Activated T-cell treated with anti-CD3 and anti-CD28 coated beads for 1 hour (primary cell): ENCODE measurements at regions not wholly inside any gene's neighbourhood (a gene's known extent, or its start where the extent isn't known, plus 50 kb on each side); places are given as distances from the start of the nearest gene placed in this dataset.

Experiments used
- DNase-seq: peaks from one replicate; pipeline ENCODE4 v3.0.0-alpha.2; 2020; ENCODE audit warnings: low read depth

DNA sequence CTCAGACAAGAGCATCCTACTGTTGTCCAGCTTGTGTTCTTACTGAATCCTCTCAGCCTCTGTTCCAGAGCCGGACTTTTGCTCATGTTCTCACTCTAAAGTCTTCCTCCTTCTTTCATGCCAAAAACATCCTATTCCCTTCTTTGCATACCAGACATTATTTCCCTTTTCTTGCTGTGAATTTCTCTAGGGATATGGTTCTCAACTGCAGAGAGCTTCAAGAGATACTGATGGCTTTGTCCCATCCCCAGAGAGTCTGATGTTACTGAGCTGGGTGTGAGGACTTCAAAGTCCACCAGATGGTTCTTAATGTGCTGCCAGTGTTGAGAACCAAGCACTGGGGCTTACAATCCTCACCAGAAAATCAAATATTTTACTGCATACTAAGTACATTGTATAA is 98.6 kb upstream of the FER start:
- no peak for DNase-seq

DNA sequence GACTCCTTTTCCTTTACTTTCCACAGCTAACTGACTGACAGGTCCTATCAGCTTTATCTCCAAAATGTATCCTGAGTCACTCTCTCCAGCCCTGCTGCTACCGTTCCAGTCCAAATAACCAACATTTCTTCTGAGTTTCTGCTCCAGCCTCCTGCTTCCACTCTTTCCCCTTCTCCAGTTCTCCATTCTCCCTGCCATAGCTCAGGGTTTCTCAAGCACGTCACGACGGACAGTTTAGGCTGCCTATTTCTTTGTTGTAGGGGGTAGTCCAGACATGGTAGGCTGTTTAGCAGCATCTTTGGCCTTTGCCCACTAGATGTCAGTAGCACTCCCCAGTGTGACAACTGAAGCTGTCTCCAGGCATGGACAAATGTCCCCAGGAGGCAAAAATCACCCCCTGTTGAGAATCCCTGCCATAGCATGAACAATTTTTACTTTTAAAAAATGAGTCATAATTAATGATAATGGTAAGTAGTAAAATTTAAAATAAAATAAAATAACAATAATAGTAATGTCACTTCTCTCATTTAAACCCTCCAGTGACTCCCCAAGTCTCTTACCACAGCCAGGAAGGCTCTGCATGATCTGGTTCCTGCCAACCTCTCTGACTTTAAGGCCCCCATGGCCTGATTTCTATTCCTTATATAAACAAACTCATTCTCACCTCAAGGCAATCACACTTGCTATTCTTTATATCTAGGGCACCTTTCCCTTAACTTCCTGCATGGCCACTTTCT is 105.4 kb upstream of the FER start:
- peak; percentile 19 for DNase-seq

DNA sequence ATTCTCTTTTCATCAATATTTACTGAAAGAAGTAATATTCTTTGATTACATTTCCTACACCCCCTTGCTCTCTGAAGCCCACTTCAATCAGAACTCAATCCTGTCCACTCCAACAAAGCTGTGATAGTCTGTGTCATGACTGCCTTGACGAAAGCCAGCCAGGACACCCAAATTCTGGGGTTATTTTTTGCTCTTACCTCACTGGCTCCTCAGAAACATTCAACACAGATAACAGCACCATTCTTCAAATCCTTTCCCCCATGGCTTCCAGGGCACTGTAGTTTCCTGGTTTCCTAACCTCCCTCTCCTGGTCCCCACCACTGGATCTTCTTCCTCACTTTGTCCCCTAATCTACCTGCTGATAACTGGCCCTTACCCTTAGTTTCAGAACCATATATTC is 106.1 kb upstream of the FER start:
- no peak for DNase-seq

- no peak for DNase-seq
Measured at GRCh38 chr5:108639366-108639765, 108.3 kb upstream of the FER start.

DNA sequence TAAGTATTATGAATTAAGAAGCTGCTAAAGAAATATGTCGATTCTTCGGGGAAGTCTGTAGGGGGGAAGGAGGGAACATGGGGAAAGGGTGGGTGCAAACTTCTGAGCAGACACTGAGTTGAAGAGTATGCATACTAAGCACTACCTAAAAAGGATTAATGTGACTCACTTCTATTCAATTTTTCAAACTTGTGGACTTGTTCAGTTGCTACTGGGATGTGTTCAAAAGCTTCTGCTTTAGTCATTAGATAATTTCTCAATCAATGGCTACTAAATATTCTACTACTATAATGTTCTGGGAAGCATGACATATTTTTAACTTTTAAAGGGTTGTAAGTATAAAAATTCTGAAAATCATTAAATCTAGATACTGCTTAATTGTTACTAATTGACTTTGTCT is 109.7 kb upstream of the FER start:
- DNase-seq = no peak

DNA sequence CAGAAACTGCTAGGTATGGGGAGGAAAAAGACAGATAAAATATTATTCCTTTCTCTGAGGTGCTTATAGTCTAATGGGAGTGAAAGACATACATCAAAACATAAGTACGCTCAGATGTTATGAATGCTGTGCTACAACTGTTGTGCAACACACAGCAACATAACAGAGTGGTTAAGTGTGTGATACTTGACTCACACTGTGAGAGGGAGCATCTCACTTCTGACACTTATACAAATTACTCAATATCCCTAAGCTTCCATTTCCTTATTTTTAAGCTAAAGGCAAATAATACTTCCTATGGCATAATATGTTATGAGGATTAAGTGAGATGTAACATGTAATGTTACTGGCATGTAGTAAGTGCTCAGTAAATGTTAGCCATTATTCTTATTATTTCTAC is 110.6 kb upstream of the FER start:
- DNase-seq = no peak

GRCh38 chr5:108636135-108636853 is 111.4 kb upstream of the FER start:
- no peak for DNase-seq

DNA sequence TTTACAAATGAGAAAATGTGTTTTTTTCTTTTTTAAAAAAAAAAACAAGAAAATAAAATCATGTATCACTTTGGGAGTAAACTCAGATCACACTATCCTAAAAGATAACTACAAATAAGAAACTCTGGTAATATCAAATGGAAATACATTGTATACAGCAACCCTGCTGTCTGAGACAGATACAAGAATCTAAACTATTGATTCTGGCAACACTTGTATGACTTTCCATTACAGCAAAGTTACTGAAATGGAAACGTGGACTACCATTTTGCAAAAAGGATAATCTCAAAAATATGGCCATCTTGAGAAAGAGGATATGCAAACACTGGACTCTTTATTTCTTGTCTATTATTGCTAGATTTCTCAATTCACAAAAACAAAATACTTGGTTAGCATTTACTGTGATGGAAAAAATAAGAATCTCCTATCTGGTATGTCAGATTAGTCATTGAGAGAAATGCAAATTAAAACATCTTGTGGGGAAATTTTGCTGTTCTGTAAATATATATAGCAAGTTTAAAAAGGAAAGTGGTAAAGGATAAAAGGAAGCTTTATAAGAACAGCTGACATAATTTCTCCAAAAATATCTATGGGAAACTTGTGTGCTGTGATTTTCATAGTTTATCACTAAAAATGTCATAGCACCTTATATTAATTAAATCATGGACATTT is 112.9 kb upstream of the FER start:
- DNase-seq = no peak

- DNase-seq = no peak
Measured at GRCh38 chr5:108634010-108634616, 113.6 kb upstream of the FER start.

GRCh38 chr5:108629779-108630528 is 117.7 kb upstream of the FER start:
- DNase-seq = no peak

GRCh38 chr5:108625654-108626053 is 122.0 kb upstream of the FER start:
- DNase-seq = no peak

GRCh38 chr5:108623826-108624225 is 123.9 kb upstream of the FER start:
- DNase-seq = no peak

DNA sequence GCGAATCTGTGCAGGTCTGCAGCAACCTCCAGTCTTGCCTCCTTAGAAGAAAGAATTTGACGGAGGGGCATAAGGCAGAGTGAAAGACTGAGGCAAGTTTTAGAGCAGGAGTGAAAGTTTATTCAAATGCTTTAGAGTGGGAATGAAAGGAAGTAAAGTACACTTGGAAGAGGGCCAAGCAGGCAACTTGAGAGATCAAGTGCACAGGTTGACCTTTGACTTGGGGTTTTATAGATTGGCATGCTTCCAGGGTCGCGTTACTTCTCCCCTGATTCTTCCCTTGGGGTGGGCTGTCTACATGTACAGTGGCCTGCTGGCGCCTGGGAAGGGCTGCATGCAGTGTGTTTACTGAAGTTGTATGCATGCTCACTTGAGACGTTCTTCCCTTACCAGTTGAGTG is 127.2 kb upstream of the FER start:
- DNase-seq = no peak

- DNase-seq = no peak
Measured at GRCh38 chr5:108619815-108620214, 127.9 kb upstream of the FER start.

- DNase-seq = no peak
Measured at GRCh38 chr5:108617467-108618435, 129.9 kb upstream of the FER start.

- no peak for DNase-seq
Measured at GRCh38 chr5:108615216-108615615, 132.5 kb upstream of the FER start.

DNA sequence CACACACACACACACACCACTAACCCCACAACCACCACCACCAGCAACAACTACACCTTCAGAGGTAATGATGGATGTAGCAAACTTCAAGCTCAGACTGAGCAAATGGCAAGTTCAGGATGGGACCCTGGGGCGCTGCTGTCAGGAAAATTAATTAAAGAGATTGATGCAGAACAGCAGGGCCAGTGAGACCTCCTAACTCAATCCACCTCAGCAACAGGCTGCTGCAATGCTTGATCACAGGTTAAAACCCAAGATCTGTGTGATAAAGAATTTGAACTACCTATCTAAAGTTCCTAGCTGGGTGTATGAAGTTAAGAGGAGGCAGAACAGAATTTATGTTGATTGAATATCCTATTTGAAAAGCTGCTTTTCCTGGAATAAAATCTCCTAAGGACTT is 140.3 kb upstream of the FER start:
- no peak for DNase-seq

- DNase-seq = no peak
Measured at GRCh38 chr5:108606185-108606584, 141.5 kb upstream of the FER start.

- no peak for DNase-seq
Measured at GRCh38 chr5:108602830-108603229, 144.9 kb upstream of the FER start.

DNA sequence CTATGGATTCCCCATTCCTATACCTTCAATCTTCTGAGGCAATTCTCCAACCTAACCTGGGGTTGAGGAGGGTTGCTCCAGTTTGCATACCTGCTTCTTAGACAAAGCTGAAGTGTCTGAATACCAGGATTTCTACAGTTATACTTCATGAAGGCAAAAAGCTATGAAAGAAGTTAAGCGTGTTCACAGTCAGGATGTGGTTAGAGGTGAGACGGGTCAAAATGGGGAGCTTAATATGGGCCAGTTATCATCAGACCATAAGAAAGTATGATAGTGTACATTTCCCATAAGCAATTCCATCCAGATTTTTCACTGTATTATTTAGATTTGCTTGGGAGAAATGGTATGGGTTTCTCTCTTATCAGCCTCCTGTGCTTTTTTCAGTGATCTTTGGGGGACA is 156.9 kb upstream of the FER start:
- DNase-seq = no peak

- DNase-seq = no peak
Measured at GRCh38 chr5:108588323-108588722, 159.4 kb upstream of the FER start.
